ENCODE measurements at regions not wholly inside any gene's neighbourhood (a gene's known extent, or its start where the extent isn't known, plus 50 kb on each side); places are given as distances from the start of the nearest gene placed in this dataset.

DNA sequence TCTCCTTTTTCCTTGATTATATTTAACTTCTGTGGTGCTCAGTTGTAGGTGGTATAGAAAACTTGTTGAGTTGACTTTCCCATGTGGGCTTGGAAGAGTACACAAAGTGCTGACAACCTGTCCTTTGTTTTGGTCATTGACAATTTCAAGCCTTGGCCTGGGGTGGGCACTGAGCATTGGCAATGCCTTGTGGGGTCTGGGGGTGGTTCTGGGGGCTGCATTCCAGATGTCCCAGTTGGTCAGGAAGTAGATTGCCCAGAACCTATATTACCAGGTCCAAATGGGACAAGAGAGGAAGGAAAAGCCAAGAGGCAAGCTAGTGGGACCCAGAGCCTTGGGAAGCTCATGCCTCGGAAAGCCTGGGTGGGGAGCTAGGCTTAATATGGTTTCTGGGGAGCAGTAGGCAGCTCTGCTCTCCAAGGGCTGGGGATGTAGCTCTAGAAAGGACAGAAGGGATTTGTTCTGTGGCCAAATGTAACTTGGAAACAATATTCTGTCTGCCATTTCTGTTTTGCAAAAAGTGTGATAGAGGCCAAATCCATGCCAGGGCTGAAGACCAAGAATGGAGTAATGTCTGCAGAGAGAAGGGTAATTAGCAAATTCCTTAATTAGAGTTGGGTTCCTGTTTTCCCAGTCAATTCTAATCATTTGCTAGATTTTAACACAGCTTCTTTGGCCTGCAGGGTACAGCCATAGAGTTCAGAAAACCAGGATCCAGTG is 87.4 kb downstream of the SLC4A3 start:
- no peak overlapping the region for H3K27ac Mint-ChIP-seq (ENCODE audit: unreplicated experiment)
- H3K4me1 ChIP-seq (ENCODE audit: insufficient read depth, low read length) = no peaks in the 10 kb centered on the region
- H2AFZ ChIP-seq (ENCODE audit: low read depth, low read length) = no peak overlapping the region
- no peak overlapping the region for H3K27ac ChIP-seq (ENCODE audit: low read depth, low read length)
- no peaks in the 10 kb centered on the region for H3K9me3 ChIP-seq (ENCODE audit: insufficient read depth, low read depth, low read length)
- no peak overlapping the region for H3K4me3 ChIP-seq (ENCODE audit: insufficient read depth, low read depth, low read length)
- no peak overlapping the region for H3K4me2 ChIP-seq (ENCODE audit: low read length)
- no peaks in the 10 kb centered on the region for H3K4me1 Mint-ChIP-seq (ENCODE audit: low read depth, unreplicated experiment)
- H3K9me3 Mint-ChIP-seq (ENCODE audit: unreplicated experiment) = peaks cover 9% of the 10 kb centered on the region
- DNase-seq (ENCODE audit: low read depth) (no peak), FAIRE-seq (no peak)
- no peaks in the 10 kb centered on the region for H3K36me3 Mint-ChIP-seq (ENCODE audit: low read depth, unreplicated experiment)
- H3K9ac ChIP-seq (ENCODE audit: low read length) = no peak overlapping the region
- H3K27me3 ChIP-seq (ENCODE audit: insufficient read depth, low read length) = no peaks in the 10 kb centered on the region
- H3K4me3 Mint-ChIP-seq (ENCODE audit: unreplicated experiment) = no peak overlapping the region
- H3K27me3 Mint-ChIP-seq (ENCODE audit: low read depth, unreplicated experiment) = no peaks in the 10 kb centered on the region
- no peak for TF ChIP-seq EZH2 (IDR thresholded peaks at IDR 0.05; ENCODE audit: insufficient read depth, low read length)
- TF ChIP-seq, protein P1, sequence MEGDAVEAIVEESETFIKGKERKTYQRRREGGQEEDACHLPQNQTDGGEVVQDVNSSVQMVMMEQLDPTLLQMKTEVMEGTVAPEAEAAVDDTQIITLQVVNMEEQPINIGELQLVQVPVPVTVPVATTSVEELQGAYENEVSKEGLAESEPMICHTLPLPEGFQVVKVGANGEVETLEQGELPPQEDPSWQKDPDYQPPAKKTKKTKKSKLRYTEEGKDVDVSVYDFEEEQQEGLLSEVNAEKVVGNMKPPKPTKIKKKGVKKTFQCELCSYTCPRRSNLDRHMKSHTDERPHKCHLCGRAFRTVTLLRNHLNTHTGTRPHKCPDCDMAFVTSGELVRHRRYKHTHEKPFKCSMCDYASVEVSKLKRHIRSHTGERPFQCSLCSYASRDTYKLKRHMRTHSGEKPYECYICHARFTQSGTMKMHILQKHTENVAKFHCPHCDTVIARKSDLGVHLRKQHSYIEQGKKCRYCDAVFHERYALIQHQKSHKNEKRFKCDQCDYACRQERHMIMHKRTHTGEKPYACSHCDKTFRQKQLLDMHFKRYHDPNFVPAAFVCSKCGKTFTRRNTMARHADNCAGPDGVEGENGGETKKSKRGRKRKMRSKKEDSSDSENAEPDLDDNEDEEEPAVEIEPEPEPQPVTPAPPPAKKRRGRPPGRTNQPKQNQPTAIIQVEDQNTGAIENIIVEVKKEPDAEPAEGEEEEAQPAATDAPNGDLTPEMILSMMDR (IDR thresholded peaks at IDR 0.05; ENCODE audit: insufficient read depth, low read depth, low read length) = no peak
- H4K20me1 ChIP-seq (ENCODE audit: insufficient read depth, low read length) = no peaks in the 10 kb centered on the region
- H3K36me3 ChIP-seq (ENCODE audit: insufficient read depth, low read length) = no peaks in the 10 kb centered on the region
- H3K79me2 ChIP-seq (ENCODE audit: insufficient read depth, low read length) = no peaks in the 10 kb centered on the region

DNA sequence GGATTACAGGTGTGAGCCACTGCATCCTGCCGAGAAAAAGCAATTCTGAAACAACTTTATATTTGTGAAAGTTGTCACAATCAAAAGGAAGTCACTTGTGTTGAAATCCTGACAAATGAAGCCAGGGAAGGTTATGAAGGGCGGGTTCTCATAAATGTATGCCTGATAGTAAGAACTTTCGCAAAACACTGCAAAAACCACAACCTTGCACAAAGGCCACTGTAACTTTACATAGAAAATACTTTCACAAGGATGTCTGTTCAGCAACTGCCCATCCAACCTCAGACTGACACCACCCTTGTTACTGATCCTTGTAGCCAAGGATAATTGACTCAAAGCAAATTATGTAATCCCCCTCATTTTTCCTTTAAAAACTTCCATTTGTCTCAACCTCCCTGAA is 90.6 kb downstream of the SLC4A3 start:
- H3K4me2 ChIP-seq (ENCODE audit: low read length) = no peak overlapping the region
- no peak for DNase-seq (ENCODE audit: low read depth)
- no peak overlapping the region for H3K4me3 ChIP-seq (ENCODE audit: insufficient read depth, low read depth, low read length)
- H3K27ac ChIP-seq (ENCODE audit: low read depth, low read length) = no peak overlapping the region
- H3K9ac ChIP-seq (ENCODE audit: low read length) = no peak overlapping the region
- H2AFZ ChIP-seq (ENCODE audit: low read depth, low read length) = no peak overlapping the region
- no peak for TF ChIP-seq EZH2 (IDR thresholded peaks at IDR 0.05; ENCODE audit: insufficient read depth, low read length)
- TF ChIP-seq, protein P1 (IDR thresholded peaks at IDR 0.05; ENCODE audit: insufficient read depth, low read depth, low read length) = no peak
- no peak overlapping the region for H3K4me3 Mint-ChIP-seq (ENCODE audit: unreplicated experiment)
- no peaks in the 10 kb centered on the region for H3K9me3 ChIP-seq (ENCODE audit: insufficient read depth, low read depth, low read length)
- peaks cover 5% of the 10 kb centered on the region for H3K9me3 Mint-ChIP-seq (ENCODE audit: unreplicated experiment)
- no peaks in the 10 kb centered on the region for H3K36me3 ChIP-seq (ENCODE audit: insufficient read depth, low read length)
- H3K4me1 ChIP-seq (ENCODE audit: insufficient read depth, low read length) = no peaks in the 10 kb centered on the region
- no peaks in the 10 kb centered on the region for H3K36me3 Mint-ChIP-seq (ENCODE audit: low read depth, unreplicated experiment)
- FAIRE-seq = no peak
- H3K79me2 ChIP-seq (ENCODE audit: insufficient read depth, low read length) = no peaks in the 10 kb centered on the region
- no peaks in the 10 kb centered on the region for H3K27me3 Mint-ChIP-seq (ENCODE audit: low read depth, unreplicated experiment)
- no peaks in the 10 kb centered on the region for H3K27me3 ChIP-seq (ENCODE audit: insufficient read depth, low read length)
- no peaks in the 10 kb centered on the region for H4K20me1 ChIP-seq (ENCODE audit: insufficient read depth, low read length)
- H3K27ac Mint-ChIP-seq (ENCODE audit: unreplicated experiment) = no peak overlapping the region
- peaks cover 4% of the 10 kb centered on the region for H3K4me1 Mint-ChIP-seq (ENCODE audit: low read depth, unreplicated experiment)

DNA sequence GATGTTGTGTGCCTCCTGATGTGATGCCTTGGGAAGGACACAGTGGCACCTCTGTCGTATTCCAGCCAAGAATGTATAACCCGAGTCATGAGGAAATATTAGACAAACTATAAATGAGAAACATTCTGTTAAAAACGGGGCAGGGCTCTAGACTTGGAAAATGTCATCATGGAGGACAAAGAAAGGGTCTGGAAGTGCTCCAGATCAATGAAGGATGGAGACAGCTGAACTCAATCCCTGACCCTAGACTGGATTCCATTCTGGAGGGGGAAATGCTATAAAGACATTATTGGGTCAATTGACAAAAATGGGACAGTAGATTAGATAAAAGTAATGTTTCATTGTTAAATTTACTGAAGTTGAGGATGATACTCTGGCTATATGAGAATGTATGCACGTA is 92.1 kb downstream of the SLC4A3 start:
- Mint-ChIP-seq H3K27ac (ENCODE audit: unreplicated experiment) (no peak overlapping the region), H3K4me3 (ENCODE audit: unreplicated experiment) (no peak overlapping the region), H3K4me1 (ENCODE audit: low read depth, unreplicated experiment) (peaks cover 4% of the 10 kb centered on the region), H3K9me3 (ENCODE audit: unreplicated experiment) (no peaks in the 10 kb centered on the region), H3K36me3 (ENCODE audit: low read depth, unreplicated experiment) (no peaks in the 10 kb centered on the region), H3K27me3 (ENCODE audit: low read depth, unreplicated experiment) (no peaks in the 10 kb centered on the region)
- no peak overlapping the region for H2AFZ ChIP-seq (ENCODE audit: low read depth, low read length)
- FAIRE-seq (no peak), DNase-seq (ENCODE audit: low read depth) (no peak)
- H3K36me3 ChIP-seq (ENCODE audit: insufficient read depth, low read length) = no peaks in the 10 kb centered on the region
- TF ChIP-seq EZH2 (IDR thresholded peaks at IDR 0.05; ENCODE audit: insufficient read depth, low read length) = no peak
- TF ChIP-seq, protein P1 (IDR thresholded peaks at IDR 0.05; ENCODE audit: insufficient read depth, low read depth, low read length) = no peak
- no peak overlapping the region for H3K9ac ChIP-seq (ENCODE audit: low read length)
- H3K27me3 ChIP-seq (ENCODE audit: insufficient read depth, low read length) = no peaks in the 10 kb centered on the region
- no peaks in the 10 kb centered on the region for H3K79me2 ChIP-seq (ENCODE audit: insufficient read depth, low read length)
- H3K4me2 ChIP-seq (ENCODE audit: low read length) = no peak overlapping the region
- no peak overlapping the region for H3K4me3 ChIP-seq (ENCODE audit: insufficient read depth, low read depth, low read length)
- H3K4me1 ChIP-seq (ENCODE audit: insufficient read depth, low read length) = no peaks in the 10 kb centered on the region
- H3K9me3 ChIP-seq (ENCODE audit: insufficient read depth, low read depth, low read length) = no peaks in the 10 kb centered on the region
- H3K27ac ChIP-seq (ENCODE audit: low read depth, low read length) = no peak overlapping the region
- H4K20me1 ChIP-seq (ENCODE audit: insufficient read depth, low read length) = no peaks in the 10 kb centered on the region
